SK-N-SH treated with all-trans-retinoic acid at 6 μM for 48 hours (cell line): ENCODE measurements at regions not wholly inside any gene's neighbourhood (a gene's known extent, or its start where the extent isn't known, plus 50 kb on each side); places are given as distances from the start of the nearest gene placed in this dataset.

Experiments used
- ATAC-seq: fragments of 200-7000 bp; cut with Tn5 transposase; 3 replicates; pipeline ENCODE4 v1.9.1; 2020; ENCODE audit warnings: mild to moderate bottlenecking, moderate library complexity
- BACH2 ChIP-seq: fragments of 250-450 bp; sonication (Bioruptor Pico); IDR thresholded peaks from 2 replicates; pipeline ENCODE4 v1.9.0; 2021; ENCODE audit warnings: mild to moderate bottlenecking, borderline replicate concordance
- CSDC2 ChIP-seq: fragments of 250-450 bp; sonication (Bioruptor Pico); IDR thresholded peaks from 2 replicates; pipeline ENCODE4 v1.5.0; 2020; ENCODE audit warnings: mild to moderate bottlenecking, moderate library complexity
- ESRRG ChIP-seq: fragments of 250-450 bp; sonication (Bioruptor Pico); IDR thresholded peaks from 2 replicates; pipeline ENCODE4 v1.6.1; 2021; ENCODE audit warnings: mild to moderate bottlenecking
- GLIS3 ChIP-seq: fragments of 250-450 bp; sonication (Bioruptor Pico); IDR thresholded peaks from 2 replicates; pipeline ENCODE4 v1.5.0; 2020; ENCODE audit warnings: mild to moderate bottlenecking, moderate library complexity
- ISL1 ChIP-seq: fragments of 250-450 bp; sonication (Bioruptor Pico); IDR thresholded peaks from 2 replicates; pipeline ENCODE4 v2.1.2; 2022; ENCODE audit warnings: mild to moderate bottlenecking, moderate library complexity
- OSR1 ChIP-seq: fragments of 250-450 bp; sonication (Bioruptor Pico); IDR thresholded peaks from 2 replicates; pipeline ENCODE4 v1.8.0; 2022; ENCODE audit warnings: moderate library complexity, mild to moderate bottlenecking, inconsistent platforms
- PATZ1 ChIP-seq: fragments of 250-450 bp; sonication (Bioruptor Pico); IDR thresholded peaks from 2 replicates; pipeline ENCODE4 v1.8.0; 2020; ENCODE audit warnings: mild to moderate bottlenecking, moderate library complexity, borderline replicate concordance
- PPARA ChIP-seq: fragments of 250-450 bp; sonication (Bioruptor Pico); IDR thresholded peaks from 2 replicates; pipeline ENCODE4 v1.5.0; 2020; ENCODE audit warnings: mild to moderate bottlenecking, borderline replicate concordance
- RARB ChIP-seq: fragments of 250-450 bp; sonication (Bioruptor Pico); IDR thresholded peaks from 2 replicates; pipeline ENCODE4 v1.8.0; 2021; ENCODE audit warnings: mild to moderate bottlenecking, moderate library complexity
- TCF4 ChIP-seq: fragments of 250-450 bp; sonication (Bioruptor Pico); IDR thresholded peaks from 2 replicates; pipeline ENCODE4 v1.8.0; 2021; ENCODE audit warnings: mild to moderate bottlenecking, moderate library complexity, borderline replicate concordance
- TOX ChIP-seq: fragments of 250-450 bp; sonication (Bioruptor Pico); IDR thresholded peaks from 2 replicates; pipeline ENCODE4 v1.8.0; 2021; ENCODE audit warnings: mild to moderate bottlenecking, moderate library complexity, borderline replicate concordance
- ZC3H10 ChIP-seq: fragments of 250-450 bp; sonication (Bioruptor Pico); IDR thresholded peaks from 2 replicates; pipeline ENCODE4 v1.5.1; 2021; ENCODE audit warnings: mild to moderate bottlenecking, moderate library complexity
- ZFP30 ChIP-seq: fragments of 450-650 bp; formaldehyde crosslinking; IDR thresholded peaks from 2 replicates; pipeline ENCODE4 v1.5.0; 2022; ENCODE audit warnings: mild to moderate bottlenecking, moderate library complexity
- ZNF565 ChIP-seq: fragments of 450-650 bp; formaldehyde crosslinking; conservative IDR thresholded peaks from 2 replicates; pipeline ENCODE4 v1.5.0; 2020; ENCODE audit warnings: low read depth, mild to moderate bottlenecking, moderate library complexity
- ZNF70 ChIP-seq: fragments of 450-650 bp; formaldehyde crosslinking; IDR thresholded peaks from 2 replicates; pipeline ENCODE4 v1.5.0; 2020; ENCODE audit warnings: mild to moderate bottlenecking, moderate library complexity
- ZNF8 ChIP-seq: fragments of 450-650 bp; formaldehyde crosslinking; IDR thresholded peaks from 2 replicates; pipeline ENCODE4 v1.5.0; 2020; ENCODE audit warnings: mild to moderate bottlenecking, moderate library complexity
- TF ChIP-seq, protein P1 (sequence below): fragments of 250-450 bp; sonication (Bioruptor Pico); IDR thresholded peaks from 2 replicates; pipeline ENCODE4 v1.5.0; 2020; ENCODE audit warnings: mild to moderate bottlenecking, moderate library complexity
- TF ChIP-seq, protein P2 (sequence below): fragments of 250-450 bp; sonication (Bioruptor Pico); IDR thresholded peaks from 2 replicates; pipeline ENCODE4 v1.5.1; 2021; ENCODE audit warnings: mild to moderate bottlenecking, moderate library complexity
- TF ChIP-seq, protein P3 (sequence below): fragments of 250-450 bp; sonication (Bioruptor Pico); IDR thresholded peaks from 2 replicates; pipeline ENCODE4 v1.8.0; 2021; ENCODE audit warnings: low read depth, mild to moderate bottlenecking, moderate library complexity, borderline replicate concordance

DNA sequence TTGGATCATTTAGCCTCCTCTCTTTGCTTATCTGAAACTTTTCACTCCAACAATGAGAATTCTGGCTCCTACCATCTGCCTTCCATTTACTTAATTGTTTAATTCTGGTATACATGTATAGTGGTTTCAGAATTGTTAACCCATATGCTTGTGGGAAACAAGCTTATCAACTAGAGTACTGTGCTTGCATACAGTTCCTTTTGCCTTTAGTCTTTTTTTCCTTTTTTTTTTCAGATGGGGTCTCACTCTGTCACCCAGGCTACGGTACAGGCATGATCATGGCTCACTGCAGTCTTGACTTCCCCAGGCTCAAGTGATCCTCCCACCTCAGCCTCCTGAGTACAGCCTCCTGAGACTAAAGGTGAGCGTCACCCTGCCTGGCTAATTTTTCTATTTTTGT lies 153.8 kb upstream of the LHX5 start:
- TF ChIP-seq CSDC2 (no peak), RARB (CRISPR knock-in tag) (no peak), BACH2 (no peak), ESRRG (CRISPR knock-in tag) (no peak), ISL1 (CRISPR knock-in tag) (no peak), OSR1 (CRISPR knock-in tag) (no peak), ZC3H10 (CRISPR knock-in tag) (no peak), PATZ1 (CRISPR knock-in tag) (no peak), PPARA (CRISPR knock-in tag) (no peak), ZFP30 (CRISPR knock-in tag) (no peak), ZNF70 (CRISPR knock-in tag) (no peak)
- TF ChIP-seq, protein P1, sequence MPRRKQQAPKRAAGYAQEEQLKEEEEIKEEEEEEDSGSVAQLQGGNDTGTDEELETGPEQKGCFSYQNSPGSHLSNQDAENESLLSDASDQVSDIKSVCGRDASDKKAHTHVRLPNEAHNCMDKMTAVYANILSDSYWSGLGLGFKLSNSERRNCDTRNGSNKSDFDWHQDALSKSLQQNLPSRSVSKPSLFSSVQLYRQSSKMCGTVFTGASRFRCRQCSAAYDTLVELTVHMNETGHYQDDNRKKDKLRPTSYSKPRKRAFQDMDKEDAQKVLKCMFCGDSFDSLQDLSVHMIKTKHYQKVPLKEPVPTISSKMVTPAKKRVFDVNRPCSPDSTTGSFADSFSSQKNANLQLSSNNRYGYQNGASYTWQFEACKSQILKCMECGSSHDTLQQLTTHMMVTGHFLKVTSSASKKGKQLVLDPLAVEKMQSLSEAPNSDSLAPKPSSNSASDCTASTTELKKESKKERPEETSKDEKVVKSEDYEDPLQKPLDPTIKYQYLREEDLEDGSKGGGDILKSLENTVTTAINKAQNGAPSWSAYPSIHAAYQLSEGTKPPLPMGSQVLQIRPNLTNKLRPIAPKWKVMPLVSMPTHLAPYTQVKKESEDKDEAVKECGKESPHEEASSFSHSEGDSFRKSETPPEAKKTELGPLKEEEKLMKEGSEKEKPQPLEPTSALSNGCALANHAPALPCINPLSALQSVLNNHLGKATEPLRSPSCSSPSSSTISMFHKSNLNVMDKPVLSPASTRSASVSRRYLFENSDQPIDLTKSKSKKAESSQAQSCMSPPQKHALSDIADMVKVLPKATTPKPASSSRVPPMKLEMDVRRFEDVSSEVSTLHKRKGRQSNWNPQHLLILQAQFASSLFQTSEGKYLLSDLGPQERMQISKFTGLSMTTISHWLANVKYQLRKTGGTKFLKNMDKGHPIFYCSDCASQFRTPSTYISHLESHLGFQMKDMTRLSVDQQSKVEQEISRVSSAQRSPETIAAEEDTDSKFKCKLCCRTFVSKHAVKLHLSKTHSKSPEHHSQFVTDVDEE, result no peak
- TF ChIP-seq, protein P2, sequence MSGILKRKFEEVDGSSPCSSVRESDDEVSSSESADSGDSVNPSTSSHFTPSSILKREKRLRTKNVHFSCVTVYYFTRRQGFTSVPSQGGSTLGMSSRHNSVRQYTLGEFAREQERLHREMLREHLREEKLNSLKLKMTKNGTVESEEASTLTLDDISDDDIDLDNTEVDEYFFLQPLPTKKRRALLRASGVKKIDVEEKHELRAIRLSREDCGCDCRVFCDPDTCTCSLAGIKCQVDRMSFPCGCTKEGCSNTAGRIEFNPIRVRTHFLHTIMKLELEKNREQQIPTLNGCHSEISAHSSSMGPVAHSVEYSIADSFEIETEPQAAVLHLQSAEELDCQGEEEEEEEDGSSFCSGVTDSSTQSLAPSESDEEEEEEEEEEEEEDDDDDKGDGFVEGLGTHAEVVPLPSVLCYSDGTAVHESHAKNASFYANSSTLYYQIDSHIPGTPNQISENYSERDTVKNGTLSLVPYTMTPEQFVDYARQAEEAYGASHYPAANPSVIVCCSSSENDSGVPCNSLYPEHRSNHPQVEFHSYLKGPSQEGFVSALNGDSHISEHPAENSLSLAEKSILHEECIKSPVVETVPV (CRISPR knock-in tag), result no peak
- TF ChIP-seq, protein P3, sequence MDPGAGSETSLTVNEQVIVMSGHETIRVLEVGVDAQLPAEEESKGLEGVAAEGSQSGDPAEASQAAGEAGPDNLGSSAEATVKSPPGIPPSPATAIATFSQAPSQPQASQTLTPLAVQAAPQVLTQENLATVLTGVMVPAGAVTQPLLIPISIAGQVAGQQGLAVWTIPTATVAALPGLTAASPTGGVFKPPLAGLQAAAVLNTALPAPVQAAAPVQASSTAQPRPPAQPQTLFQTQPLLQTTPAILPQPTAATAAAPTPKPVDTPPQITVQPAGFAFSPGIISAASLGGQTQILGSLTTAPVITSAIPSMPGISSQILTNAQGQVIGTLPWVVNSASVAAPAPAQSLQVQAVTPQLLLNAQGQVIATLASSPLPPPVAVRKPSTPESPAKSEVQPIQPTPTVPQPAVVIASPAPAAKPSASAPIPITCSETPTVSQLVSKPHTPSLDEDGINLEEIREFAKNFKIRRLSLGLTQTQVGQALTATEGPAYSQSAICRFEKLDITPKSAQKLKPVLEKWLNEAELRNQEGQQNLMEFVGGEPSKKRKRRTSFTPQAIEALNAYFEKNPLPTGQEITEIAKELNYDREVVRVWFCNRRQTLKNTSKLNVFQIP (CRISPR knock-in tag), result no peak
- no peak for ATAC-seq

DNA sequence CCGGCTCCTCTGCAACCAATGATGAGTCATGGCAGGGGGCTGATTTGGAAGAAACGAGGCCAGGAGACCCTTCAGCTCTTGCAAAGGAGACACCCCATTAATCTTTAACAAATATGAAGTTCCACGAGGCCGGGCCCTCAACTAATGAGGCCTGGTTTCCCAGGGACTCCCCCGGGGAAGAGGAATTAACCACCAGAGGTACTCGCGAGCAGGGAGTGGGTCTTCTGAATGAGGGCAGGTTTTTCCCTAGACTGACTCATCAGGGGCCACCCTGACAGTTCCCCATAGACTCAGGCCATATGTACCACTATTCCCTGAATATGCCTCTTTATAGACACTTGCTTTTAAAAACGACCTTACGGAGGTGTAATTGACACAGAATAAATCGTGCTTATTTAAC lies 150.7 kb upstream of the LHX5 start:
- ATAC-seq, result no peak
- TF ChIP-seq ZNF8 (no peak), PATZ1 (CRISPR knock-in tag) (no peak), GLIS3 (CRISPR knock-in tag) (no peak), BACH2 (no peak), TOX (CRISPR knock-in tag) (no peak), ZNF565 (no peak), PPARA (CRISPR knock-in tag) (no peak), ESRRG (CRISPR knock-in tag) (no peak), RARB (CRISPR knock-in tag) (no peak), OSR1 (CRISPR knock-in tag) (no peak), TCF4 (no peak)
- TF ChIP-seq, protein P1, result no peak
- TF ChIP-seq, protein P2 (CRISPR knock-in tag), result no peak
